ENCODE measurements at regions not wholly inside any gene's neighbourhood (a gene's known extent, or its start where the extent isn't known, plus 50 kb on each side); places are given as distances from the start of the nearest gene placed in this dataset.

GRCh38 chr12:111196532-111196931, 172.4 kb downstream of the PHETA1 start:
- H3K27ac ChIP-seq = no peak overlapping the region
- H3K36me3 ChIP-seq (replicated peaks) = no peaks in the 10 kb centered on the region
- no peak for TF ChIP-seq CTCF (IDR thresholded peaks at IDR 0.05; ENCODE audit: low read depth, low read length, missing control alignments)
- in situ Hi-C loops (cut with HindIII; ENCODE audit: low pct_ligation_motif_present, low sequenced_read_pairs) = no loop called here
- H3K4me3 ChIP-seq (ENCODE audit: low read depth, low read length) = no peak overlapping the region
- H3K27me3 ChIP-seq (replicated peaks) = no peaks in the 10 kb centered on the region
- DNase-seq = no peak

- H3K27me3 ChIP-seq (replicated peaks) = no peaks in the 10 kb centered on the region
- TF ChIP-seq CTCF (IDR thresholded peaks at IDR 0.05; ENCODE audit: low read depth, low read length, missing control alignments) = no peak
Observed at GRCh38 chr12:111195316-111195715, 173.6 kb downstream of the PHETA1 start.

GRCh38 chr12:111194703-111195051, 174.2 kb downstream of the PHETA1 start:
- Histone ChIP-seq H3K27me3 (replicated peaks) (no peaks in the 10 kb centered on the region), H3K27ac (no peak overlapping the region), H3K4me3 (ENCODE audit: low read depth, low read length) (no peak overlapping the region), H3K36me3 (replicated peaks) (no peaks in the 10 kb centered on the region)
- DNase-seq = no peak
- no peak for TF ChIP-seq CTCF (IDR thresholded peaks at IDR 0.05; ENCODE audit: low read depth, low read length, missing control alignments)
- in situ Hi-C loops (cut with HindIII; ENCODE audit: low pct_ligation_motif_present, low sequenced_read_pairs) = no loop called here

More at GRCh38 chr12:111195316-111195715, 173.6 kb downstream of the PHETA1 start:
- no peak overlapping the region for H3K4me3 ChIP-seq (ENCODE audit: low read depth, low read length)
- H3K36me3 ChIP-seq (replicated peaks) = no peaks in the 10 kb centered on the region
- DNase-seq = no peak
- in situ Hi-C loops (cut with HindIII; ENCODE audit: low pct_ligation_motif_present, low sequenced_read_pairs) = no loop called here
- no peak overlapping the region for H3K27ac ChIP-seq

GRCh38 chr12:111193977-111194702, 174.8 kb downstream of the PHETA1 start:
- in situ Hi-C loops (cut with HindIII; ENCODE audit: low pct_ligation_motif_present, low sequenced_read_pairs) = no loop called here
- Histone ChIP-seq H3K27me3 (replicated peaks) (no peaks in the 10 kb centered on the region), H3K27ac (no peak overlapping the region), H3K4me3 (ENCODE audit: low read depth, low read length) (no peak overlapping the region), H3K36me3 (replicated peaks) (no peaks in the 10 kb centered on the region)
- TF ChIP-seq CTCF (IDR thresholded peaks at IDR 0.05; ENCODE audit: low read depth, low read length, missing control alignments) = no peak
- DNase-seq = no peak

GRCh38 chr12:111193496-111193895, 175.4 kb downstream of the PHETA1 start:
- no peak for TF ChIP-seq CTCF (IDR thresholded peaks at IDR 0.05; ENCODE audit: low read depth, low read length, missing control alignments)
- in situ Hi-C loops (cut with HindIII; ENCODE audit: low pct_ligation_motif_present, low sequenced_read_pairs) = no loop called here
- no peaks in the 10 kb centered on the region for H3K36me3 ChIP-seq (replicated peaks)

GRCh38 chr12:111193067-111193466, 175.8 kb downstream of the PHETA1 start:
- DNase-seq = no peak
- Histone ChIP-seq H3K27me3 (replicated peaks) (no peaks in the 10 kb centered on the region), H3K4me3 (ENCODE audit: low read depth, low read length) (no peak overlapping the region), H3K27ac (no peak overlapping the region), H3K36me3 (replicated peaks) (no peaks in the 10 kb centered on the region)
- in situ Hi-C loops (cut with HindIII; ENCODE audit: low pct_ligation_motif_present, low sequenced_read_pairs) = no loop called here
- TF ChIP-seq CTCF (IDR thresholded peaks at IDR 0.05; ENCODE audit: low read depth, low read length, missing control alignments) = no peak

More at GRCh38 chr12:111193496-111193895, 175.4 kb downstream of the PHETA1 start:
- no peak for DNase-seq
- Histone ChIP-seq H3K27me3 (replicated peaks) (no peaks in the 10 kb centered on the region), H3K27ac (no peak overlapping the region), H3K4me3 (ENCODE audit: low read depth, low read length) (no peak overlapping the region)

All from brain microvascular endothelial cell (primary cell).